ENCODE measurements at regions not wholly inside any gene's neighbourhood (a gene's known extent, or its start where the extent isn't known, plus 50 kb on each side); places are given as distances from the start of the nearest gene placed in this dataset.

- no peak overlapping the region for H3K9ac ChIP-seq
- no peak overlapping the region for H3K4me3 ChIP-seq (ENCODE audit: low read depth in 2 of 2, low read length in 1 of 2)
- no peak overlapping the region for H3K4me2 ChIP-seq
- no peaks in the 10 kb centered on the region for H3K4me1 ChIP-seq (ENCODE audit: control insufficient read depth in 1 of 2, insufficient read depth in 2 of 2, low read depth in 1 of 2, low read length in 1 of 2)
- ChIA-PET CTCF (no interaction called here), POLR2A (no interaction called here)
- no peaks in the 10 kb centered on the region for H3K27me3 ChIP-seq (ENCODE audit: insufficient read depth)
- no peak for DNase-seq
- H3K9me3 ChIP-seq, result no peaks in the 10 kb centered on the region
- no peaks in the 10 kb centered on the region for H4K20me1 ChIP-seq (ENCODE audit: insufficient read depth)
- no peak overlapping the region for H3K27ac ChIP-seq (ENCODE audit: low read depth in 2 of 2, low read length in 1 of 2)
- no peaks in the 10 kb centered on the region for H3F3A ChIP-seq (replicated peaks; ENCODE audit: insufficient read depth)
- no peak overlapping the region for H2AFZ ChIP-seq (ENCODE audit: low read depth)
- H3K9me2 ChIP-seq, result no peaks in the 10 kb centered on the region
- TF ChIP-seq MEF2A (IDR thresholded peaks at IDR 0.05; ENCODE audit: borderline replicate concordance, low read depth) (no peak), EP300 (IDR thresholded peaks at IDR 0.05; ENCODE audit: borderline replicate concordance in 1 of 2, low read depth in 1 of 2, low read length in 1 of 2) (no peak), RCOR1 (IDR thresholded peaks at IDR 0.05; ENCODE audit: low read length) (no peak), TEAD4 (IDR thresholded peaks at IDR 0.05; ENCODE audit: borderline replicate concordance, insufficient read depth) (no peak), MXI1 (IDR thresholded peaks at IDR 0.05; ENCODE audit: low read depth, low read length) (no peak), POLR2AphosphoS5 (IDR thresholded peaks at IDR 0.05; ENCODE audit: low read depth, low read length) (no peak), IRF3 (IDR thresholded peaks at IDR 0.05; ENCODE audit: low read depth, low read length) (no peak)
- no peaks in the 10 kb centered on the region for H3K79me2 ChIP-seq (ENCODE audit: insufficient read depth)
- H3K36me3 ChIP-seq (replicated peaks in 1 of 2; ENCODE audit: control insufficient read depth in 1 of 2, insufficient read depth in 2 of 2, low read length in 1 of 2), result no peaks in the 10 kb centered on the region
Observed at GRCh38 chr5:43815497-43815896, 212.5 kb downstream of the NNT start.

DNA sequence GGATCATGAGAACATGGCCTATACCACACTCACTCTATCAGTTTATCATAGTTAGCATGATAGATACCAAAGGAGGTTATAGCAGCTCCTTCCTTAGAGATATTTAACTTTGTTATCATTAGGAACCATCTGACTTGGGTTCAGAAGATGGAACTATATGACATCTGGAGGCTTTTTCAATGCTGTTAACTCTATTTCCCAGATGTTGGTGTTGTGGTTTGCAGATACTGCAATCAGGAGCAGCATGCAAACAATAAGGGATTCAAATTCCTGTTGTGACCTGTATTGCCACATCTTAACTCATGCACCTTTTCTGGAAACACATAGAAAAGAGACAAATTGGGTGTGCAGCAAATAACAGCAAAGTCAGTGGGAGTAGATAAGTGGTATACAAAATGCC, 201.7 kb downstream of the NNT start:
- Histone ChIP-seq H3K9me3 (no peaks in the 10 kb centered on the region), H3K4me2 (no peak overlapping the region), H3K27ac (ENCODE audit: low read depth in 2 of 2, low read length in 1 of 2) (no peak overlapping the region), H3K9ac (no peak overlapping the region), H3K4me3 (ENCODE audit: low read depth in 2 of 2, low read length in 1 of 2) (no peak overlapping the region), H4K20me1 (ENCODE audit: insufficient read depth) (no peaks in the 10 kb centered on the region), H3K36me3 (replicated peaks in 1 of 2; ENCODE audit: control insufficient read depth in 1 of 2, insufficient read depth in 2 of 2, low read length in 1 of 2) (no peaks in the 10 kb centered on the region), H2AFZ (ENCODE audit: low read depth) (no peak overlapping the region), H3K27me3 (ENCODE audit: insufficient read depth) (no peaks in the 10 kb centered on the region), H3K9me2 (no peaks in the 10 kb centered on the region), H3K4me1 (ENCODE audit: control insufficient read depth in 1 of 2, insufficient read depth in 2 of 2, low read depth in 1 of 2, low read length in 1 of 2) (no peaks in the 10 kb centered on the region), H3F3A (replicated peaks; ENCODE audit: insufficient read depth) (no peaks in the 10 kb centered on the region), H3K79me2 (ENCODE audit: insufficient read depth) (no peaks in the 10 kb centered on the region)
- CTCF ChIA-PET, result interaction anchor here (1.5 kb wide), 1 partner anchor 9 kb away, joined by 3 read pairs; no protein-coding TSS in a partner anchor
- POLR2A ChIA-PET, result no interaction called here
- no peak for DNase-seq
- no peak for TF ChIP-seq ZBTB33 (IDR thresholded peaks at IDR 0.05; ENCODE audit: borderline replicate concordance, low read depth)
- TF ChIP-seq GABPA (IDR thresholded peaks at IDR 0.05; ENCODE audit: low read depth), result no peak
- TF ChIP-seq POLR2AphosphoS5 (IDR thresholded peaks at IDR 0.05; ENCODE audit: low read depth, low read length), result no peak
- no peak for TF ChIP-seq MEF2A (IDR thresholded peaks at IDR 0.05; ENCODE audit: borderline replicate concordance, low read depth)
- no peak for TF ChIP-seq FOXJ3 (CRISPR knock-in tag; IDR thresholded peaks at IDR 0.05)
- TF ChIP-seq EZH2phosphoT487 (IDR thresholded peaks at IDR 0.05; ENCODE audit: borderline replicate concordance, low read depth), result no peak
- TF ChIP-seq USF2 (IDR thresholded peaks at IDR 0.05; ENCODE audit: borderline replicate concordance, low read depth, low read length), result no peak
- no peak for TF ChIP-seq RFX5 (IDR thresholded peaks at IDR 0.05; ENCODE audit: low read length)
- no peak for TF ChIP-seq JUND (IDR thresholded peaks at IDR 0.05)
- TF ChIP-seq RXRA (IDR thresholded peaks at IDR 0.05; ENCODE audit: borderline replicate concordance, low read depth), result no peak
- no peak for TF ChIP-seq EP300 (IDR thresholded peaks at IDR 0.05; ENCODE audit: borderline replicate concordance in 1 of 2, low read depth in 1 of 2, low read length in 1 of 2)
- no peak for TF ChIP-seq YY1 (IDR thresholded peaks at IDR 0.05; ENCODE audit: low read depth)
- no peak for TF ChIP-seq CHD2 (IDR thresholded peaks at IDR 0.05; ENCODE audit: low read length, partially characterized antibody)
- no peak for TF ChIP-seq SMC3 (IDR thresholded peaks at IDR 0.05; ENCODE audit: low read depth, low read length)
- no peak for TF ChIP-seq MXI1 (IDR thresholded peaks at IDR 0.05; ENCODE audit: low read depth, low read length)
- TF ChIP-seq, protein P1, sequence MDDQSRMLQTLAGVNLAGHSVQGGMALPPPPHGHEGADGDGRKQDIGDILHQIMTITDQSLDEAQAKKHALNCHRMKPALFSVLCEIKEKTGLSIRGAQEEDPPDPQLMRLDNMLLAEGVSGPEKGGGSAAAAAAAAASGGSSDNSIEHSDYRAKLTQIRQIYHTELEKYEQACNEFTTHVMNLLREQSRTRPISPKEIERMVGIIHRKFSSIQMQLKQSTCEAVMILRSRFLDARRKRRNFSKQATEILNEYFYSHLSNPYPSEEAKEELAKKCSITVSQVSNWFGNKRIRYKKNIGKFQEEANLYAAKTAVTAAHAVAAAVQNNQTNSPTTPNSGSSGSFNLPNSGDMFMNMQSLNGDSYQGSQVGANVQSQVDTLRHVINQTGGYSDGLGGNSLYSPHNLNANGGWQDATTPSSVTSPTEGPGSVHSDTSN (IDR thresholded peaks at IDR 0.05), result no peak
- TF ChIP-seq TAF1 (IDR thresholded peaks at IDR 0.05; ENCODE audit: borderline replicate concordance, low read depth, low read length), result no peak
- no peak for TF ChIP-seq TCF12 (IDR thresholded peaks at IDR 0.05)
- no peak for TF ChIP-seq RCOR1 (IDR thresholded peaks at IDR 0.05; ENCODE audit: low read length)
- TF ChIP-seq FOSL2 (IDR thresholded peaks at IDR 0.05; ENCODE audit: borderline replicate concordance, low read depth), result no peak

Measured in SK-N-SH (cell line).